DND-41 (cell line): ENCODE measurements at regions not wholly inside any gene's neighbourhood (a gene's known extent, or its start where the extent isn't known, plus 50 kb on each side); places are given as distances from the start of the nearest gene placed in this dataset.

Source experiments
- EZH2 ChIP-seq: IDR thresholded peaks from 3 replicates; pipeline ENCODE4 v1.6.1; 2012; ENCODE audit warnings: borderline replicate concordance, low read depth, mild to moderate bottlenecking, moderate library complexity, low read length, inconsistent platforms; ENCODE audit not compliant: severe bottlenecking
- TF ChIP-seq, protein P1 (sequence below): IDR thresholded peaks from 2 replicates; pipeline ENCODE4 v1.5.1; 2012; ENCODE audit warnings: borderline replicate concordance, low read length, moderate library complexity, mild to moderate bottlenecking; ENCODE audit not compliant: poor library complexity, severe bottlenecking; ENCODE audit errors: extremely low read depth

DNA sequence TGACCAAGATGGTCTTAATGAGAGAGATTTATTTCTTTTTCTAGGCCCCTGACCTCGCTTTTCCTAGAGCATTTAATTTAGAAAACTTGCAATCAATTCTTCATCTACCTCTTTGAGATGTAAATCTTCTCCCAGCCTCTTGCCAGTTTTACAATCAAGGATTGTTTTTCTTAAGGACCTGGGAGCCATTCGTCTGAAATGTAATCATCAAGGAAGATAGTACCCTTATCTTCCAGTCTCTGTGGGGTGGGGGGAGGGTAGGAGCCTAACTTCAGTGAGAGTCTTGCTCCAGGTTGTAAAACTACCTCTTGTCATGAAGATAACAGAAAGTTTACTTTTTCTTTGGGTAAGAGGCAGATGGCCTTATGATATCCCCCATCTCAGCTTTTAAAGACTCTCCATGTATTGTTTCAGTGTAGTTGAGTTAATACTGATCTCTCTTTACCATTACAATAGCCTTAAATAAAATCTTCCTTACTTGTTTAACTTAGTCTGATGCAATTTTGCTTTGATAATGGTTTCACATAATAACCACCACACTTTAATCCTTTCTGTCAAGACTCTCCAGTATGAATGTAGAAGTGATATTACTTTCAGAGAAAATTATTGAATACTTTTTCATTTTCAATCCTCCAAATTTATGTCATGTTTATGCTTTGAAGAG lies 110.2 kb upstream of the CPHXL start:
- TF ChIP-seq, protein P1, sequence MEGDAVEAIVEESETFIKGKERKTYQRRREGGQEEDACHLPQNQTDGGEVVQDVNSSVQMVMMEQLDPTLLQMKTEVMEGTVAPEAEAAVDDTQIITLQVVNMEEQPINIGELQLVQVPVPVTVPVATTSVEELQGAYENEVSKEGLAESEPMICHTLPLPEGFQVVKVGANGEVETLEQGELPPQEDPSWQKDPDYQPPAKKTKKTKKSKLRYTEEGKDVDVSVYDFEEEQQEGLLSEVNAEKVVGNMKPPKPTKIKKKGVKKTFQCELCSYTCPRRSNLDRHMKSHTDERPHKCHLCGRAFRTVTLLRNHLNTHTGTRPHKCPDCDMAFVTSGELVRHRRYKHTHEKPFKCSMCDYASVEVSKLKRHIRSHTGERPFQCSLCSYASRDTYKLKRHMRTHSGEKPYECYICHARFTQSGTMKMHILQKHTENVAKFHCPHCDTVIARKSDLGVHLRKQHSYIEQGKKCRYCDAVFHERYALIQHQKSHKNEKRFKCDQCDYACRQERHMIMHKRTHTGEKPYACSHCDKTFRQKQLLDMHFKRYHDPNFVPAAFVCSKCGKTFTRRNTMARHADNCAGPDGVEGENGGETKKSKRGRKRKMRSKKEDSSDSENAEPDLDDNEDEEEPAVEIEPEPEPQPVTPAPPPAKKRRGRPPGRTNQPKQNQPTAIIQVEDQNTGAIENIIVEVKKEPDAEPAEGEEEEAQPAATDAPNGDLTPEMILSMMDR, result no peak
- TF ChIP-seq EZH2, result no peak
